CD4-positive, CD25-positive, alpha-beta regulatory T cell (primary cell): ENCODE measurements at regions not wholly inside any gene's neighbourhood (a gene's known extent, or its start where the extent isn't known, plus 50 kb on each side); places are given as distances from the start of the nearest gene placed in this dataset.

Experiments
- ATAC-seq, 2 donors: fragments of 150-1000 bp; cut with Tn5 transposase; one replicate each; pipeline ENCODE4 v1.10.0; 2021; ENCODE audit warnings: low read depth in 2 of 2, moderate number of reproducible peaks in 2 of 2, moderate library complexity in 1 of 2
- DNase-seq, 3 donors: peaks; one replicate each; pipeline versions ENCODE4 v3.0.0 to v3.0.0-alpha.2; 2012 to 2022; ENCODE audit warnings: mixed read lengths in 1 of 3
- H3K27ac ChIP-seq: one replicate; pipeline ENCODE4 v1.7.0; 2013; ENCODE audit warnings: mild to moderate bottlenecking, low read length; ENCODE audit not compliant: insufficient read depth, poor library complexity, severe bottlenecking
- H3K27me3 ChIP-seq: one replicate; pipeline ENCODE4 v1.7.0; 2013; ENCODE audit warnings: low read length; ENCODE audit not compliant: control insufficient read depth, insufficient read depth
- H3K36me3 ChIP-seq: one replicate; pipeline ENCODE4 v1.7.0; 2013; ENCODE audit warnings: mild to moderate bottlenecking, low read length, moderate library complexity; ENCODE audit not compliant: control insufficient read depth, insufficient read depth
- H3K4me1 ChIP-seq: 2 replicates; pipeline ENCODE4 v1.7.0; 2013; ENCODE audit warnings: mild to moderate bottlenecking, low read length; ENCODE audit not compliant: insufficient read depth, control insufficient read depth, poor library complexity, severe bottlenecking
- H3K4me3 ChIP-seq: one replicate; pipeline ENCODE4 v1.7.0; 2013; ENCODE audit warnings: low read depth, mild to moderate bottlenecking, low read length, moderate library complexity
- H3K9me3 ChIP-seq, 2 experiments: 1 replicate in 1 of 2; 2 replicates in 1 of 2; pipeline ENCODE4 v1.7.0; 2013; ENCODE audit warnings: low read length in 2 of 2, mild to moderate bottlenecking in 1 of 2, moderate library complexity in 1 of 2; ENCODE audit not compliant: control insufficient read depth in 2 of 2
- H3K27ac Mint-ChIP-seq, 3 donors: one replicate each; pipeline ENCODE4 v1.8.0; 2020 to 2022; ENCODE audit warnings: mild to moderate bottlenecking in 3 of 3, mixed read lengths in 3 of 3, moderate library complexity in 2 of 3
- H3K27me3 Mint-ChIP-seq: one replicate; pipeline ENCODE4 v1.8.0; 2022; ENCODE audit warnings: mild to moderate bottlenecking, mixed read lengths
- H3K36me3 Mint-ChIP-seq: one replicate; pipeline ENCODE4 v1.8.0; 2020; ENCODE audit warnings: mixed read lengths
- H3K4me1 Mint-ChIP-seq, 4 donors: one replicate each; pipeline ENCODE4 v1.8.0; 2020 to 2022; ENCODE audit warnings: mixed read lengths in 4 of 4, mild to moderate bottlenecking in 1 of 4
- H3K4me3 Mint-ChIP-seq, 4 donors: one replicate each; pipeline ENCODE4 v1.8.0; 2020 to 2022; ENCODE audit warnings: mild to moderate bottlenecking in 4 of 4, mixed read lengths in 4 of 4, moderate library complexity in 3 of 4
- H3K9me3 Mint-ChIP-seq, 7 donors: one replicate each; pipeline ENCODE4 v1.8.0; 2020 to 2022; ENCODE audit warnings: mixed read lengths in 7 of 7, mild to moderate bottlenecking in 3 of 7, moderate library complexity in 2 of 7

- Histone ChIP-seq H3K4me1 (no peaks in the 10 kb centered on the region), H3K27me3 (peaks cover 2% of the 10 kb centered on the region), H3K27ac (no peak overlapping the region), H3K4me3 (no peak overlapping the region), H3K9me3 (no peaks in the 10 kb centered on the region), H3K36me3 (no peaks in the 10 kb centered on the region)
- Mint-ChIP-seq H3K9me3 (peaks cover 0 to 2% (median 0%) of the 10 kb centered on the region in 7 donors), H3K27ac (no peak overlapping the region), H3K4me1 (no peaks in the 10 kb centered on the region), H3K4me3 (no peak overlapping the region), H3K36me3 (no peaks in the 10 kb centered on the region), H3K27me3 (peaks cover 24% of the 10 kb centered on the region)
- no peak for ATAC-seq
- no peak for DNase-seq
These were observed 51.2 kb upstream of the RNF144B start for GRCh38 chr6:18335948-18336347.

GRCh38 chr6:18334251-18334650 is 52.9 kb upstream of the RNF144B start:
- ATAC-seq, result no peak
- Mint-ChIP-seq H3K36me3 (no peaks in the 10 kb centered on the region), H3K27ac (no peak overlapping the region), H3K27me3 (peaks cover 17% of the 10 kb centered on the region), H3K4me1 (no peaks in the 10 kb centered on the region), H3K9me3 (peaks cover 0 to 2% (median 0%) of the 10 kb centered on the region in 7 donors), H3K4me3 (no peak overlapping the region)
- H3K36me3 ChIP-seq, result no peaks in the 10 kb centered on the region
- H3K4me3 ChIP-seq, result no peak overlapping the region
- peaks cover 2% of the 10 kb centered on the region for H3K27me3 ChIP-seq
- no peaks in the 10 kb centered on the region for H3K4me1 ChIP-seq
- no peak for DNase-seq
- H3K27ac ChIP-seq, result no peak overlapping the region
- H3K9me3 ChIP-seq, result no peaks in the 10 kb centered on the region

DNA sequence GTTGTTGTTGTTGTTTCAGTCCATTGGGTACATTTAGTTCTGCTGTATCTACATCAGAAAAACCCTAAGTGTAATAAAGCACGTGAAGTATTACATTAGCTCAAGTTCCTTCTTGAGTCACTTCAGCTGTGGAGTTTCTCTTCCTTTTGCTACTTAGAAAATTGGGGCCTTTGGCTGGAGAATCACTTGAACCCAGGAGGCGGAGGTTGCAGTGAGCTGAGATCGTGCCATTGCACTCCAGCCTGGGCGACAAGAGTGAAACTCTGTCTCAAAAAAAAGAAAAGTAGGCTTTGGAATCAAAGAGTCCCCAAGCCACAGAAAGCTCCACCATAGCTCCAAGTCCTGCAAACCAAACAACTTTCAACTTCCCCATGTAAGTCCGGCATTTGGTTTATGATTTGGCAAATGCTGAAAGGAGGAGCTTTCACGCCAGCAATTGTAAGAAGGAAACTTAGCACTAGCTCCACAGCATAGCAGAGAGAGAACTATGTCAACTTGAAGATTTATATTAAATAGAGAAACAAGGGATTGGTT is 56.5 kb upstream of the RNF144B start:
- Mint-ChIP-seq H3K4me1 (no peaks in the 10 kb centered on the region), H3K27me3 (peaks cover 13% of the 10 kb centered on the region), H3K4me3 (no peak overlapping the region), H3K27ac (no peak overlapping the region), H3K36me3 (no peaks in the 10 kb centered on the region), H3K9me3 (peaks cover 0 to 2% (median 0%) of the 10 kb centered on the region in 7 donors)
- no peaks in the 10 kb centered on the region for H3K36me3 ChIP-seq
- no peak overlapping the region for H3K27ac ChIP-seq
- H3K27me3 ChIP-seq, result peaks cover 2% of the 10 kb centered on the region
- H3K9me3 ChIP-seq, result no peaks in the 10 kb centered on the region
- DNase-seq, result no peak
- no peak for ATAC-seq
- no peaks in the 10 kb centered on the region for H3K4me1 ChIP-seq
- H3K4me3 ChIP-seq, result no peak overlapping the region

- peaks cover 2% of the 10 kb centered on the region for H3K27me3 ChIP-seq
- H3K4me3 ChIP-seq, result no peak overlapping the region
- no peak overlapping the region for H3K27ac ChIP-seq
- DNase-seq, result no peak
- no peaks in the 10 kb centered on the region for H3K4me1 ChIP-seq
- H3K9me3 ChIP-seq, result no peaks in the 10 kb centered on the region
- no peak overlapping the region for H3K4me3 Mint-ChIP-seq
- peaks cover 0 to 2% (median 0%) of the 10 kb centered on the region in 7 donors for H3K9me3 Mint-ChIP-seq
- no peaks in the 10 kb centered on the region for H3K36me3 Mint-ChIP-seq
- H3K36me3 ChIP-seq, result no peaks in the 10 kb centered on the region
- H3K27ac Mint-ChIP-seq, result no peak overlapping the region
- H3K4me1 Mint-ChIP-seq, result no peaks in the 10 kb centered on the region
- no peak for ATAC-seq
- peaks cover 16% of the 10 kb centered on the region for H3K27me3 Mint-ChIP-seq
These were observed 57.4 kb upstream of the RNF144B start for GRCh38 chr6:18329776-18330175.

GRCh38 chr6:18328540-18328939 is 58.6 kb upstream of the RNF144B start:
- peaks cover 2% of the 10 kb centered on the region for H3K27me3 ChIP-seq
- H3K27ac ChIP-seq, result no peak overlapping the region
- Mint-ChIP-seq H3K4me1 (no peaks in the 10 kb centered on the region), H3K27ac (no peak overlapping the region), H3K27me3 (peaks cover 20% of the 10 kb centered on the region), H3K4me3 (no peak overlapping the region), H3K9me3 (no peaks in the 10 kb centered on the region), H3K36me3 (no peaks in the 10 kb centered on the region)
- H3K4me3 ChIP-seq, result no peak overlapping the region
- H3K9me3 ChIP-seq, result no peaks in the 10 kb centered on the region
- DNase-seq (no peak), ATAC-seq (no peak)
- H3K36me3 ChIP-seq, result no peaks in the 10 kb centered on the region
- no peaks in the 10 kb centered on the region for H3K4me1 ChIP-seq

DNA sequence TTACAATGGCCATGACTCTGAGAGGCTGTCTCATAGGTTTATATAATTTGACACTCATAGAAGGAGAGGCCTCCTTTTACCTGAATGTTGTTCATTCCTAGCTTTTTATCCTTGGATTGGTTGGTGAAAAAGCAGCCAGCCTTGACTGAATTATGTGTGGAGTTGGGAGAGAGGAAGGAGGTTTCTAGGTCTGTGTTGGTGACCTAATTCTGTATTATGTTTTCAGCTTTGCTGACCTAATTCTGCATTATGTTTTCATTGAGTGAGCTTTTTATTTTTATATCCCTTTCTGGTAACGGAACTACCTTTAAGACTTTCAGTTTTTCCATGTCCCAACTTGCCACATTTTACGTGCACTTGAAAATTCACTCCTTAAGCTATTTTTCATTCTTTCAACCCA is 59.1 kb upstream of the RNF144B start:
- H3K9me3 Mint-ChIP-seq, result no peaks in the 10 kb centered on the region
- no peaks in the 10 kb centered on the region for H3K36me3 Mint-ChIP-seq
- no peaks in the 10 kb centered on the region for H3K4me1 Mint-ChIP-seq
- no peaks in the 10 kb centered on the region for H3K36me3 ChIP-seq
- no peak overlapping the region for H3K4me3 ChIP-seq
- no peak for ATAC-seq
- no peaks in the 10 kb centered on the region for H3K4me1 ChIP-seq
- H3K27me3 Mint-ChIP-seq, result peaks cover 20% of the 10 kb centered on the region
- H3K9me3 ChIP-seq, result no peaks in the 10 kb centered on the region
- H3K4me3 Mint-ChIP-seq, result no peak overlapping the region
- H3K27ac Mint-ChIP-seq, result no peak overlapping the region
- H3K27ac ChIP-seq, result no peak overlapping the region
- H3K27me3 ChIP-seq, result peaks cover 2% of the 10 kb centered on the region
- DNase-seq, result no peak

- H3K27me3 ChIP-seq, result peaks cover 2% of the 10 kb centered on the region
- no peaks in the 10 kb centered on the region for H3K9me3 ChIP-seq
- Mint-ChIP-seq H3K27me3 (peaks cover 23% of the 10 kb centered on the region), H3K36me3 (no peaks in the 10 kb centered on the region), H3K4me1 (no peaks in the 10 kb centered on the region), H3K4me3 (no peak overlapping the region), H3K9me3 (no peaks in the 10 kb centered on the region), H3K27ac (no peak overlapping the region)
- no peak overlapping the region for H3K4me3 ChIP-seq
- H3K4me1 ChIP-seq, result no peaks in the 10 kb centered on the region
- H3K27ac ChIP-seq, result no peak overlapping the region
- no peaks in the 10 kb centered on the region for H3K36me3 ChIP-seq
- ATAC-seq (no peak), DNase-seq (no peak)
These were observed 59.5 kb upstream of the RNF144B start for GRCh38 chr6:18327626-18328025.

GRCh38 chr6:18326980-18327379 is 60.2 kb upstream of the RNF144B start:
- no peak overlapping the region for H3K27ac ChIP-seq
- H3K27me3 ChIP-seq, result no peaks in the 10 kb centered on the region
- Mint-ChIP-seq H3K9me3 (no peaks in the 10 kb centered on the region), H3K36me3 (no peaks in the 10 kb centered on the region), H3K4me3 (no peak overlapping the region), H3K27me3 (peaks cover 25% of the 10 kb centered on the region), H3K4me1 (no peaks in the 10 kb centered on the region), H3K27ac (no peak overlapping the region)
- no peak overlapping the region for H3K4me3 ChIP-seq
- DNase-seq (no peak), ATAC-seq (no peak)
- no peaks in the 10 kb centered on the region for H3K4me1 ChIP-seq
- no peaks in the 10 kb centered on the region for H3K36me3 ChIP-seq
- no peaks in the 10 kb centered on the region for H3K9me3 ChIP-seq
